CD14-positive monocyte (primary cell): ENCODE measurements at regions not wholly inside any gene's neighbourhood (a gene's known extent, or its start where the extent isn't known, plus 50 kb on each side); places are given as distances from the start of the nearest gene placed in this dataset.

Source experiments
- DNase-seq, 3 donors: peaks; one replicate each; pipeline ENCODE4 v3.0.0-alpha.2; 2011 to 2022
- H2AFZ ChIP-seq: 2 replicates; pipeline ENCODE4 v1.6.0; 2012; ENCODE audit warnings: mild to moderate bottlenecking, low read depth, low read length, inconsistent platforms; ENCODE audit not compliant: insufficient read depth, poor library complexity, severe bottlenecking
- H3K27ac ChIP-seq, 2 donors: 1 replicate in 1 of 2; 2 replicates in 1 of 2; pipeline ENCODE4 v1.5.1; 2012 to 2013; ENCODE audit warnings: low read length in 2 of 2, control low read depth in 1 of 2, inconsistent platforms in 1 of 2, low read depth in 1 of 2, mild to moderate bottlenecking in 1 of 2
- H3K27me3 ChIP-seq, 2 donors: one replicate each; pipeline versions ENCODE4 v1.6.0 to v1.6.1; 2011 to 2013; ENCODE audit warnings: low read length in 2 of 2; ENCODE audit not compliant: control insufficient read depth in 2 of 2, insufficient read depth in 2 of 2
- H3K36me3 ChIP-seq, 2 donors: replicated peaks in 1 of 2; 1 replicate in 1 of 2; 2 replicates in 1 of 2; pipeline versions ENCODE4 v1.5.1 to v1.6.1; 2012 to 2013; ENCODE audit warnings: low read length in 2 of 2, control low read depth in 1 of 2, inconsistent platforms in 1 of 2, mild to moderate bottlenecking in 1 of 2; ENCODE audit not compliant: insufficient read depth in 2 of 2, control insufficient read depth in 1 of 2
- H3K4me1 ChIP-seq, 2 donors: 1 replicate in 1 of 2; 2 replicates in 1 of 2; pipeline versions ENCODE4 v1.5.1 to v1.6.1; 2012 to 2013; ENCODE audit warnings: low read length in 2 of 2, control low read depth in 1 of 2, inconsistent platforms in 1 of 2, mild to moderate bottlenecking in 1 of 2, moderate library complexity in 1 of 2; ENCODE audit not compliant: insufficient read depth in 2 of 2, control insufficient read depth in 1 of 2
- H3K4me2 ChIP-seq: replicated peaks from 2 replicates; pipeline ENCODE3; 2012; ENCODE audit warnings: low read length, moderate library complexity, mild to moderate bottlenecking; ENCODE audit not compliant: poor library complexity, severe bottlenecking; ENCODE audit errors: extremely low read depth
- H3K4me3 ChIP-seq, 3 experiments: fragments of 200-600 bp in 1 of 3; sonication (generic) in 1 of 3; replicated peaks in 1 of 3; 1 replicate in 2 of 3; 2 replicates in 1 of 3; pipeline ENCODE4 v1.5.1; 2011 to 2013; ENCODE audit warnings: low read length in 3 of 3, mild to moderate bottlenecking in 3 of 3, control low read depth in 2 of 3, low read depth in 2 of 3, inconsistent platforms in 1 of 3, moderate library complexity in 1 of 3
- H3K79me2 ChIP-seq: 2 replicates; pipeline ENCODE4 v1.6.0; 2012; ENCODE audit warnings: mild to moderate bottlenecking, control low read depth, inconsistent platforms, low read length, moderate library complexity; ENCODE audit not compliant: insufficient read depth
- H3K9ac ChIP-seq: 2 replicates; pipeline ENCODE4 v1.6.0; 2017; ENCODE audit warnings: low read length, mild to moderate bottlenecking; ENCODE audit not compliant: insufficient read depth, poor library complexity, severe bottlenecking
- H3K9me3 ChIP-seq, 2 donors: replicated peaks in 1 of 2; 1 replicate in 1 of 2; 2 replicates in 1 of 2; pipeline versions ENCODE4 v1.5.1 to v1.6.1; 2012 to 2013; ENCODE audit warnings: low read length in 2 of 2, control low read depth in 1 of 2; ENCODE audit not compliant: control insufficient read depth in 1 of 2, insufficient read depth in 1 of 2
- H4K20me1 ChIP-seq: 2 replicates; pipeline ENCODE4 v1.6.0; 2012; ENCODE audit warnings: mild to moderate bottlenecking, low read length, control low read depth, moderate library complexity; ENCODE audit not compliant: insufficient read depth
- H3K27ac Mint-ChIP-seq, 7 donors: one replicate each; pipeline ENCODE4 v1.8.0; 2020; ENCODE audit warnings: mild to moderate bottlenecking in 7 of 7, mixed read lengths in 7 of 7, moderate library complexity in 6 of 7, inconsistent platforms in 2 of 7
- H3K27me3 Mint-ChIP-seq, 3 donors: one replicate each; pipeline ENCODE4 v1.8.0; 2021 to 2022; ENCODE audit warnings: low read depth in 3 of 3, mild to moderate bottlenecking in 3 of 3, mixed read lengths in 3 of 3, moderate library complexity in 3 of 3, inconsistent platforms in 1 of 3
- H3K36me3 Mint-ChIP-seq, 2 donors: one replicate each; pipeline ENCODE4 v1.8.0; 2020; ENCODE audit warnings: mixed read lengths in 2 of 2, inconsistent platforms in 1 of 2, mild to moderate bottlenecking in 1 of 2
- H3K4me1 Mint-ChIP-seq: one replicate; pipeline ENCODE4 v1.8.0; 2020; ENCODE audit warnings: mild to moderate bottlenecking, mixed read lengths
- H3K4me3 Mint-ChIP-seq, 2 donors: one replicate each; pipeline ENCODE4 v1.8.0; 2020; ENCODE audit warnings: mild to moderate bottlenecking in 2 of 2, mixed read lengths in 2 of 2, moderate library complexity in 1 of 2
- H3K9me3 Mint-ChIP-seq, 7 donors: one replicate each; pipeline ENCODE4 v1.8.0; 2020 to 2022; ENCODE audit warnings: mixed read lengths in 7 of 7, mild to moderate bottlenecking in 6 of 7, moderate library complexity in 6 of 7, inconsistent platforms in 2 of 7
- WGBS: methylation state at CpG from one replicate; pipeline ENCODE4 v1.1.5; 2013; ENCODE audit warnings: missing lambda C conversion rate; ENCODE audit not compliant: insufficient coverage; 5-methylcytosine and 5-hydroxymethylcytosine counted together
- intact Hi-C, 2 donors: fragments of 100-400 bp; cut with micrococcal nuclease; formaldehyde crosslinking; loops; one replicate each; pipeline versions ENCODE4 v1.15.0 to v1.15.1; 2023
- TF ChIP-seq, protein P1 (sequence below): fragments of 200-600 bp; IDR thresholded peaks from one replicate; pipeline ENCODE4 v1.8.0; 2022; ENCODE audit warnings: antibody characterized with exemption, mild to moderate bottlenecking

- Histone ChIP-seq H3K9ac (no peak overlapping the region), H3K9me3 (no peaks in the 10 kb centered on the region), H2AFZ (no peak overlapping the region), H3K79me2 (no peaks in the 10 kb centered on the region), H3K4me1 (no peaks in the 10 kb centered on the region), H3K36me3 (no peaks in the 10 kb centered on the region), H3K27me3 (no peaks in the 10 kb centered on the region), H3K4me2 (no peak overlapping the region), H4K20me1 (no peaks in the 10 kb centered on the region), H3K4me3 (no peak overlapping the region), H3K27ac (no peak overlapping the region)
- Mint-ChIP-seq H3K9me3 (peaks cover 0 to 6% (median 0%) of the 10 kb centered on the region in 7 donors), H3K4me3 (no peak overlapping the region), H3K4me1 (no peaks in the 10 kb centered on the region), H3K36me3 (no peaks in the 10 kb centered on the region), H3K27ac (peak overlapping the region in 1 of 7 donors; percentile 19), H3K27me3 (no peaks in the 10 kb centered on the region)
- TF ChIP-seq, protein P1, sequence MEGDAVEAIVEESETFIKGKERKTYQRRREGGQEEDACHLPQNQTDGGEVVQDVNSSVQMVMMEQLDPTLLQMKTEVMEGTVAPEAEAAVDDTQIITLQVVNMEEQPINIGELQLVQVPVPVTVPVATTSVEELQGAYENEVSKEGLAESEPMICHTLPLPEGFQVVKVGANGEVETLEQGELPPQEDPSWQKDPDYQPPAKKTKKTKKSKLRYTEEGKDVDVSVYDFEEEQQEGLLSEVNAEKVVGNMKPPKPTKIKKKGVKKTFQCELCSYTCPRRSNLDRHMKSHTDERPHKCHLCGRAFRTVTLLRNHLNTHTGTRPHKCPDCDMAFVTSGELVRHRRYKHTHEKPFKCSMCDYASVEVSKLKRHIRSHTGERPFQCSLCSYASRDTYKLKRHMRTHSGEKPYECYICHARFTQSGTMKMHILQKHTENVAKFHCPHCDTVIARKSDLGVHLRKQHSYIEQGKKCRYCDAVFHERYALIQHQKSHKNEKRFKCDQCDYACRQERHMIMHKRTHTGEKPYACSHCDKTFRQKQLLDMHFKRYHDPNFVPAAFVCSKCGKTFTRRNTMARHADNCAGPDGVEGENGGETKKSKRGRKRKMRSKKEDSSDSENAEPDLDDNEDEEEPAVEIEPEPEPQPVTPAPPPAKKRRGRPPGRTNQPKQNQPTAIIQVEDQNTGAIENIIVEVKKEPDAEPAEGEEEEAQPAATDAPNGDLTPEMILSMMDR: no peak
- intact Hi-C loops: no loop called here
- no CpG with 5 or more reads among the region's 3 CpGs for WGBS
- no peak for DNase-seq
These were observed 162.2 kb upstream of the KCNJ16 start for GRCh38 chr17:69912805-69913204.

DNA sequence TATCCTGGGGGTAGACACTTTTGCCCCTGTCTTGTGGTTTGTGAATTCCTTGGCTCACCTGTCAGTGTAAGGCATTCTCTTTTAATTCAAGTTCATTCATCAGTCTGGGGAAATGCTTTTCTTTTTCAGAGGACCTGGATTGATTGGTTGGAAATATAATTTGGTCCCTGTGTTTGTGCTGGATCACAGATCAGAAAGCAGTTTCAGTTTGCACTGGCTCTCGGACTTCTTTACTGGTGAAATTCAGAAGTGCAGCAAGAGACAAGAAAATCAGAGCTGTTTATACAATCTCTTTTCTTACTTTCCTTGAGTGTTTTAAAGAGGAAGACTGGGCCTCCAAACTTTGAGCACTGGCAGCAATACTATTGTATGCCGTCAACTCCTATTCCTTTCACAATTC lies 161.8 kb upstream of the KCNJ16 start:
- H3K27me3 Mint-ChIP-seq: no peaks in the 10 kb centered on the region
- WGBS: no CpG with 5 or more reads among the region's 2 CpGs
- no peak overlapping the region for H3K4me2 ChIP-seq
- H3K4me1 Mint-ChIP-seq: no peaks in the 10 kb centered on the region
- no peaks in the 10 kb centered on the region for H3K79me2 ChIP-seq
- H3K27ac Mint-ChIP-seq: peak overlapping the region in 1 of 7 donors; percentile 19
- intact Hi-C loops: no loop called here
- H3K9me3 Mint-ChIP-seq: peaks cover 0 to 6% (median 0%) of the 10 kb centered on the region in 7 donors
- H3K9ac ChIP-seq: no peak overlapping the region
- H3K27ac ChIP-seq: no peak overlapping the region
- H3K4me1 ChIP-seq: no peaks in the 10 kb centered on the region
- no peak overlapping the region for H3K4me3 ChIP-seq
- no peaks in the 10 kb centered on the region for H3K36me3 ChIP-seq
- H3K27me3 ChIP-seq: no peaks in the 10 kb centered on the region
- no peak for DNase-seq
- H4K20me1 ChIP-seq: no peaks in the 10 kb centered on the region
- TF ChIP-seq, protein P1: no peak
- H2AFZ ChIP-seq: no peak overlapping the region
- no peak overlapping the region for H3K4me3 Mint-ChIP-seq
- H3K9me3 ChIP-seq: no peaks in the 10 kb centered on the region
- no peaks in the 10 kb centered on the region for H3K36me3 Mint-ChIP-seq
